ENCODE measurements at regions not wholly inside any gene's neighbourhood (a gene's known extent, or its start where the extent isn't known, plus 50 kb on each side); places are given as distances from the start of the nearest gene placed in this dataset.
"Not testable (repeated sequence)": the region's sequence is repeated elsewhere in the genome, so short reads cannot be mapped to it uniquely, and the experiment has no call there.

DNA sequence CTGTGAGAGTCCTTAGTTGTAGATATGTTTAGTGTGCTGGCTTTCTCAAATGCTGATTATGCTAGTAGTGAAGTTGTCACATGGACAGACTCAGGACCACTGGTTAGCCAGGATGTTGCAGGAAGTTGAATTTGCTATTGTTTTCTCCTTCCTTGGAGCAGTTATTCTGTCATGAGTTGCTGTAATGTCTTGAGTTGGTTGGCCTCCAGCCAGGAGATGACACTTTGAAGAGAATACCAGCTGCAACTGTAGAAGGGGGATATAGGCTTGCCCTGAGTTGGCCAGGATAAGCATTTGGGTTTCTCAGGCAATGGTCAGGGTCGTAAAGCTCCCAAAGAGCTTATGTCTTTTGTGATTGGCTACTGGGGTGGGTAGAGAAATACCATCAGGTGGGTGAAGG is 206.7 kb downstream of the ZNF621 start:
- intact Hi-C loops (cut with DNase I): no loop called here
- DNase-seq (ENCODE audit: low spot score): no peak

DNA sequence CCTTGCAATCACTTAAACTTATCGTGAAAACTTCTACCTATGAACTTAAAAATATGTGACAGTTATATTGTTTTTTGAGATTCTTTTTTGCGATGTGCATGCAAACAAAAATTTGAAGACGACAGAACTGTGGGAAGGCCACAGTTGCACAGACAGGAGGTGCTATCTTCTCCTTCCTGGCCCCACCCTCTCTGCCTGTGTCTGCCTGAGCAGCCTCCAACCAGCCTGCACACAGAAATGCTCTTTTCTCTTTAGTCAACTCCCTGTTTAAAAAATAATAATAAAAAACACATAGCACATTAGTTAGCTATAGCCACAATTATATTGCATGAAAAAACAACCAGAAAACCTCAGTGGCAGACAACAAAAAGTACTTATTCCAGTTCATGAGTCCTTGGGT is 212.2 kb downstream of the ZNF621 start:
- no peak for DNase-seq (ENCODE audit: low spot score)
- intact Hi-C loops (cut with DNase I): no loop called here

DNA sequence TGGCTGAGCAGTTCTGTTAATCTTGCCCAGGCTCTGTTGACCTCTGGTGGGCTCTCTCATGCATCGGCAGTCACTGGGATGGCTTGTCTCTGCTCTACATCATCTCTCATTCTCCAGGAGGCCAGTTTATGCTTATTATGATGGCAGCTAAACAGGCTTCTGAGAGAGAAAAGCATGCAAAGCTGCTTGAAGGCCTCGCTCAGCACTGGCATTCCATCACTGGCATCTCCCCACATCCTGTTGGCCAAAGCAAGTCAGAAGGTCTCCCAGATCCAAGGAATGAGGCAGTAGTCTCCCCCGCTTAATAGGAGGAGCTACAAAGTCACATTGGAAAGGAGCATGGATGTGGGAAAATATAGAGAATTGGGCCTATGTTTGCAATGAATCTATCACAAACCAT is 212.6 kb downstream of the ZNF621 start:
- intact Hi-C loops (cut with DNase I): no loop called here
- no peak for DNase-seq (ENCODE audit: low spot score)

DNA sequence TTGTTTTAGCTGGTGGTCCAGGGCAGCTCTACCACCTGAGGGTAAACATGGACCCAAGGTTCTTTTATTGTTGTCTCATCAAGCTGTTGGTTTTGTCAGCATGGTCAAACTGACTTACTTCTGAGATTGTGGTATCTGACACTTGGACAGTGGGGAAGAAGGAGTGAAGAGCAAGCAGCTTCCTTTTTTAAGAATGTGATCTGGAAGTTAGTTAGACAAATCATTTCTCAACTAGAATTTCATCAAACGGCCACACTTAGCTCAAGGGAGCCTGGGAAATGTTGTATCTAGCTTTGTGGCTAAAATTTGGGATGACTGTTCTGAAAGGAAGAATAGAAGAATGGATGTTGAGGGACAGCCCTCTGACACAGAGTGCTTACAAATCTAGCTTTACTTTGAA is 215.2 kb downstream of the ZNF621 start:
- intact Hi-C loops (cut with DNase I): no loop called here

DNA sequence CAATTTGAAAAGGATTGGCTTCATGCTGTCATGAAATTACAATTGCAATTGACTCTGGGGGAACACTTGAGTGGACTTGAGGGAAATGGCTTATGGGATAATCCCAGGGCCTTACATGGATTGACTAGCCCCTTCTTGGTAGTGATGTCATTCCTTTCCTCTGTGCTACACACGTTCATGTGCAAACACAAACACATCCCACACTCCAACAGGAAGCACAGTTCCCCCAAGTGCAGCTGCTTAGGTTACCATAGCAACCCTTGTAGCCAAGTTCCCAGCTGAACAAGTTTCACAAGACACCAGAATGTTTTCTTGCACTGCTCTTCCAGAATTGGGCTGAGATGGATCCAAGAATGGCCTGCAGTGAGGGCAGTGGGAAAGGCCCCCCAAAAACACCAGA is 217.0 kb downstream of the ZNF621 start:
- no peak for DNase-seq (ENCODE audit: low spot score)
- intact Hi-C loops (cut with DNase I): no loop called here

More for the DNA sequence above, 215.2 kb downstream of the ZNF621 start:
- no peak for DNase-seq (ENCODE audit: low spot score)

DNA sequence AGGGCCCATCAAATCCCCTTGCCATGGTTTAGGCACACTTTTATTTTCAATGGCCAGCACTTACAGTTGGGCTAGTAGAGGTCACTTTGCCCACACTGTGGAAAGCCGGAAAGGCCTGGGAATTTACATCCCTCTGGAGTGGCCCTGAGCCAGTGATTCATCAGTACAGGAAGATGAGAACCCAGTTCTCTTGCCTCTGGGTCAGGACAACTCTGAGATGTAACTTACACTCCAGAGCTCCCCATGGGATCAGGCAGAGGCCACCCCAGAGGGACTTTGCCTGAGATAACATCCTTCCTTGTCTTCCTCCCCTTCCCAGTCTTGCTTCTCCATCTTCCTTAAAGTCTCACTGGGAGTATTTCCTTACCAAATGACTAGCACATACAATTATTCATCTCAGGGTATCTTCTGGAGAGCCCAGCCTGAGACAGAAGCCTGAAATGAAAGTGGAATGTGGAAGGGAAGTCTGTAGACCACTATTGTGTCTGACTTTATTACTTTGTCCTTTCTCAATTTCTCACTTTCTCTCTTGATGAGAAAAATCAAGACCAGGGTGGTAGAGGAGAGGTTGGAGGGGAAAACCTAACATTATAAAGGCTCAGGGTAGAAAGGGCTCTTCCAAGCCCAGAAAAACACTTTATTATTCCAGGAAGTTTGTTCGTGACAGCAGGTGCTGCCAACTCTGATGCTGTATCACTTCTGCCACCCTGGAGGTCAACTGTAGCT is 220.8 kb downstream of the ZNF621 start:
- no peak for DNase-seq (ENCODE audit: low spot score)
- intact Hi-C loops (cut with DNase I): no loop called here

DNA sequence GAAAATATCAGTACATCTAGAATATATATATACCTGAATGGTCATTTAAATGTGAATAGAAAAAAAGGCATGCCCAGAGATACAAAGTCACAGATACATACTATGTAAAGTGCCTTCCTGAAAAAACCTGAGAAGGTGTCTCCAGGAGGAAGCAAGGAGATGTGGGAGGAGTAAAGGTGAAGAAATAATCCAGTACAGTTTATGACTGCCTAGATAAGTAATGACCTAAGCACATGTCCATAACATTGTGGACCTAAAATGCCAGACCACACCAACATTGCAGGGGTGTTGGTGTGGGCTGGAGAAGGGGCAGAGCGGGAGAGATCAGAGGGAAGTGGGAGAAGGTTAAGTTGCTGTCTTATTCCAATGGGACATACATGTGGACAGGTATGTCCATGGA is 226.9 kb downstream of the ZNF621 start:
- DNase-seq (ENCODE audit: low spot score): no peak
- intact Hi-C loops (cut with DNase I): no loop called here

DNA sequence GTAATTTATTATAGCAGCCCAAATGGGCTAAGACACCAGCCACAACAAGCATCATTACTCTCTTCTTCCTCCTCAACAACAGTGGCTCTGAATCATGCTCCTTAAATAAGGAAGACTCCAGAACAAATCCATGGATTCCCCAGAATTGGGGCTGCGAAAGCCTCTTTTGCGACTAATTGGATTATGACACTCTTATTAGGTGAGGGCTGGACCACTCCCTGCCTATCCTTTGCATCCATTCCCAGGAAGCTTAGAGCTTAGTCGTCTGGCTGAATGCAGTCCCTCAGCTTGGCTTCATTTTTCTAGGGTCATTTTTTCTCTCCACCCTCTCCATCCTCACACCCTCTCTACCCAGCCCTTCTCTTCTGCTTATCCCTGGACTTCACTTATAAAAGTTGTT is 227.7 kb downstream of the ZNF621 start:
- intact Hi-C loops (cut with DNase I): no loop called here
- DNase-seq (ENCODE audit: low spot score): no peak

DNA sequence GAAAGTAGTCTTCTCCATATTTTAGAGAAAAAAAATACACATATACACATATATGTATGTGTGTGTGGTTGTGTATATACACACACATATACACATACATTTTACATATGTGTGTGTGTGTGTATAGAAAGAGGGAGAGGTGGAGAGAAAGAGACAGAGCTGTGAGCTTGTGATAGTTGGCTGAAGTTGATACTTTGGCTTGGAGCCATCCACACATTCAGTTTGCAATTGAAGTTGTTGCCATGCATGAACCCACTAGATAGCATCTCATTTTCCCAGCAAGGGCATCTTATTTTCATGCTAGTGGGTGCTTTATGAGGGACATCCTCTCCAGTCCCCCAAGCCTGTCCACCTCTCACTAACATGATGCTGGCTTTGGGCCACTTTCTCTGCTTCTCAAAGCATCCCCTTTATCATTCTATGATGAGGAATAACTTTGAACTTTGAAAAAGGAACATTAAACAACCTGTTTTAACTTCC is 228.6 kb downstream of the ZNF621 start:
- intact Hi-C loops (cut with DNase I): no loop called here
- DNase-seq (ENCODE audit: low spot score): no peak

DNA sequence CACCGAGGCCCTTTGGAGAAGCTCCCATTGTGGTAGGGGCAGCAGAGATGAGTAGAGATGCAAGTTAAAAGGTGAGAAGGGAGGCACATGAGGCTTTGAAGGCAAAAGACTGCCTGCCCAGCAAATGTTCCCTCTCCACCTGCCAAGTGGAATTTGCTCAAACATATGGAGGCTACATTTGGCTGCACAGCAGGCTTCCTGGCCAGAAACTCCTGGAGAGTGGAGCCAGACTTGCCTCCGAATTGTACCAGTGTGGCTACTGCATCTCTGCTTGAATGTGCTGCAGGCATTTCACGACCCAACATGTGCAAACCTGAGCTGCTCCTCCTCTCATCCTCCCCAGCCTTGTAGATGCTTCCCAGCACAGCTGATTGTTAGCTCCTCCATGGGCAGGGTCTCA is 229.2 kb downstream of the ZNF621 start:
- intact Hi-C loops (cut with DNase I): no loop called here

DNA sequence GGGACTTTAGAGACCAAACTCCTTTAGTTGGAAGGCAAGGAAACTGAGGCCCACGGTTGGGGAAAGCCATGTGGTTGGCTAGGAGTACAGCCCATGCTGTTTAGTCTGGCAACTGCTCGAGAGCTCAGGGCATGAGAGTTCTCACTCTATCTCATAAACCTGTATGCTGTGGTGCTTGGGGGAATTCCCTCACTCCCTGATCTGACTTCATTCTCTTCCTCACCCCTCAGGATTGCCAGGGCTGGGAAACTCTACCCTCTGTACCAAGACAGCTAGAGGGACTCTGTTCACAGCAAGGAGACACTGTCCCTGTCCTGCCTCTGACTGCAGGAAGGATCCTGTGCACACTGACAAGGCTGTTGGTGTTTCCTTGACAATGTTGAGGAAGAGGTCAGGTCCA is 230.2 kb downstream of the ZNF621 start:
- intact Hi-C loops (cut with DNase I): no loop called here

More for the DNA sequence above, 229.2 kb downstream of the ZNF621 start:
- no peak for DNase-seq (ENCODE audit: low spot score)

DNA sequence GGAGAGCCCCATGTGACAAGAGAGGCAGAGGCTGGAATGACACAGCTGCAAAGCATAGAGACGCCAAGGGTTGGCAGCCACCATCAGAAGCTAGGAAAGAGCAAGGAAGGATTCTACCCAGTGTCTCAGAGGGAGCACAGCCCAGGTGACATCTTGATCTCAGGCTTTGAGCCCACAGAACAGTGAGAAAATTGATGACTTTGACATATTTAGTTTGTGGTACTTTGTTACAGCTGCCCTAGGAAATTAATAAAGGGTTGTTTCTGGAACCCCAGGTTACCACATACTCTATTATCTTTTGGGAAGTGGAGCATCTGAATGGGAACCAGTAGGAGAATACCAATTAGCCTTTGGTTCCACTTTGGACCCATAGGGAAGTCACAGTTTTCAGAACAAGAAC is 231.7 kb downstream of the ZNF621 start:
- intact Hi-C loops (cut with DNase I): no loop called here
- no peak for DNase-seq (ENCODE audit: low spot score)

More for the DNA sequence above, 230.2 kb downstream of the ZNF621 start:
- no peak for DNase-seq (ENCODE audit: low spot score)

DNA sequence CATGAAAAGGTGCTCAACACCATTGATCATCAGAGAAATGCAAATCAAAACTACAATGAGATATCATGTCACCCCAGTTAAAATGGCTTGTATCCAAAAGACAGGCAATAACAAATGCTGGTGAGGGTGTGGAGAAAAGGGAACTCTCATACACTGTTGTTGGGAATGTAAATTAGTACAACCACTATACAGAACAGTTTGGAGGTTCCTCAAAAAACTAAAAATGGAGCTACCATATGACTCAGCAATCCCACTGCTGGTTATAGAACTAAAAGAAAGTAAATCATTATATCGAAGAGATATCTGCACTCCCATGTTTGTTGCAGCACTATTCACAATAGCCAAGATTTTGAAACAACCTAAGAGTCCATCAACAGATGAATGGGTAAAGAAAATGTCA is 238.0 kb downstream of the ZNF621 start:
- intact Hi-C loops (cut with DNase I); DNase-seq (ENCODE audit: low spot score): not testable (repeated sequence)

DNA sequence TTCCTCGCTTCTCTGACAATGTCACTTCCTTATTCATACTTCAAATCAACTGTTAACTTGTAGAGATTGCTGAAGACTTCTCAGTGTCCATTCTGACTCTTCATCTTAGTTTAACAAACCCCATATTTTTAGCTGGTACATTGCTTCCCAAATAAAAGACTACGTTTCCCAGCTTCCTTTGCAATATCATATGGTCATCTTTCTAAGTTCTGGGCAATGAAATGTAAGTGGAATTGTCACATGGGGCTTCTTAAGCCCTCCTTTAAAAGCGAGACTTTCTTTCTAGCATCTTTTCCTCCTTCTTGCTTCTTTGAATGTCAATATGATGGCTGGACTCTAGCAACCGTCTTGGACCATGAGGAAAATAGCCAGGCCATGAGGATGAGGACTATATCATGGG is 239.0 kb downstream of the ZNF621 start:
- intact Hi-C loops (cut with DNase I): no loop called here
- DNase-seq (ENCODE audit: low spot score): no peak

DNA sequence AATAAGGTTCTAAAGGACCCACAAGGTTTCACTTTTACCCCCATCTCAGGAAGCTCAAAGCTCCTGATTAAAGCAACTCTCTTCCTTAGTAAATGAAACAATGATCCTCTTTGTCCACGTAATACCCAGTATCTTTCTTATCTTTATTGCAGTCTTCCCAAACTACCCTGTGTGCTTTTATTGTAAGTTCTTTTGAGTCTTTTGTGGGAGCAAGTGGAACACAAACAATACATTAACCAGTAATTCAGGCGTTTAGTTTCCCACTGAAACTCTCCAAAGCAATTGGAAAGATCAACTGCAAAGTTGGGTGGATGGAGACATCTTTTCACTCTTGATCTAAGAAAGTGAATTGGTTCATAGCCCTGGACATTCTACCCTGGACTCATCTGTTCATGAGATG is 240.0 kb downstream of the ZNF621 start:
- intact Hi-C loops (cut with DNase I): no loop called here
- no peak for DNase-seq (ENCODE audit: low spot score)

DNA sequence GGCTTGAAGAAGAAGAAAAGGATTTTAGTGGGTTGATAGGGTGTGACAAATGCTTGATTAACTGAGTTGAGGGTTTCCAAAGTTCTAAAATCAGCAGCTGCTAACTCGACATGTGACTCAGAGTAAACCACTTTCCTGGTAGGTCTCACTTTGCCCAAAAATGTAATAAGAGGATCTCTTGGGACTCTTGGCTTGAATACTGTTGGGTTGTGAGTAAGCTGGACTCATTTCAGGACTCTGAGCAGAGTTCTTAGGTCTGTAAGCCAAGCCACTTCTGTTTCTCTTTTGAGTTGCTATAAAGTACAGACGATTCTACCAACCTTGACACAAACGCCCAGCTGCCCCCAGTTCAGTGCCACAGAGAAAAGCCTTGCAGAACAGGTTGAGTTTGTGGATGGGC is 241.1 kb downstream of the ZNF621 start:
- intact Hi-C loops (cut with DNase I): no loop called here

DNA sequence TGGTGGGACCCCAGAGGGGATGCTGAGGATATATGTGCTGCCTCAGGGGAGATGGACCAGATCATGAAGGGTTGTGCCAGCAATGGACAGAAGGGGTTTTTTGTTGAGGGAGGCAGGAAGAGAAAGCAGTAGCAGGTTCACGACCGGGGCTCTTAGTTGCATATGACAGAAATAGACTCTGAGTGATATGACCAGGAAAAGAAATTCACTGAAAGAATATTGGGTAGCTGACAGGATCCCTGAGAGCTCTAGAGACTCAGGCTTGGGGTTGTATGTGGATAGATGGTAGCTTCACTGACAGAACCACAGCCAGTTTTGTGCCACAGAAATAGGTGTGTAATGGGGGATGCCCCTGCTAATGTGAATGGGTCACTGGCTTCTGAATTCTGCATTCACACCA is 241.6 kb downstream of the ZNF621 start:
- intact Hi-C loops (cut with DNase I): no loop called here
- no peak for DNase-seq (ENCODE audit: low spot score)

More for the DNA sequence above, 241.1 kb downstream of the ZNF621 start:
- no peak for DNase-seq (ENCODE audit: low spot score)

DNA sequence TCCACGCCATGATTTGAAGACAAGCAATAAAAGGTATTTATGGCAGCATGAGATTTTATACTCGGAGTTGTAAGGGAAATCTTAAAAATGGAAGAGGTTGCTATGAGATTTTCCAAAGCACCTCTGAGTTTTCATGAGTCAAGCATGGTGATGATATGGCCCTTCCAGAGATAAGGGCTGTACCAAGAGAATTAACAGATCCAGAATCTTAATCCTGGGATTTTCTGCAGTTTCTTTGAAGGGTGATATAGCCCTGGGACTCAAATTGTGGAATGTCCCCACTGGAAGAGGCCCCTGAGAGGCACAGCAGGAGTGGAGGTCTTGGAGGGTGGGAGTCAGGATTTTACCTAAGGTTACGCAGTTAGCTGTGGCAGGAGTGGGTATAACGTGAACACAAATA is 243.3 kb downstream of the ZNF621 start:
- DNase-seq (ENCODE audit: low spot score): no peak
- intact Hi-C loops (cut with DNase I): no loop called here

DNA sequence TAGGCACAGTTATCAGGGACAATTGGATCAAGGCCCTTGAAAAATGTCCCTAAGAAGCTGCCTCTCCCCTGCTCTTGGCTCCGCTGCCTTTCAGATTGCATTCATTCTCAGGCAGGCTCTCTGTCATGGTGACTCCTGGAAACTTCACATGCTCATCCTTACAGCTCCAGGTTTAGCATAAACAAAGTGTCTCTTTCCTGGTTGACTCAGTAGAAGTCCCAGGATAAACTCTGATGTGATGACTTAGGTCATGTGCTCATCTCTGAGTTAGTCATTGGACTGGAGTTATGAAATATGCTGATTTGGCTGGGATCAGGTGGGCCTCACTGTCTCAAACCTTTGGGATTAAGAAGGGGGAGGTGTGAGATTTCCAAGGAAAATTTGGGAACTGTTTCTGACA is 243.8 kb downstream of the ZNF621 start:
- intact Hi-C loops (cut with DNase I): no loop called here
- no peak for DNase-seq (ENCODE audit: low spot score)

DNA sequence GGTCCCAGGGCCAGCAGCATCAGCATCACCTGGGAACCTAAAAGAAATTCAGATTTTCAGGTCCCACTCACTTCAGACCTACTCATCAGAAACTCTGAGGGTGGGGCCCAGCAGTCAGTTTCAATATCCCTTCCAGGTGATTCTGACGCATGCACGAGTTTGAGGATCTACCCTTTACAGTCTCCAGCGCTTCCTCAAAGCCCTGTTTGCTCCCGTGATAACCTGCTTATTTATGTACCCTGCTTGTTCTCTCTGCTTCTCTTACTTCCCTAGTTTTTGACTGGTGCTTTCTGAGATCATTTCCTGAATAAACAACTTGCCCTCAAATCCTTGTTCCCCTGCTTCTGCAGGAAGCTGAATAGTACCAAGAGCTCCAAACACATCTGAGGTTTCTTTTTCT is 245.3 kb downstream of the ZNF621 start:
- intact Hi-C loops (cut with DNase I): no loop called here
- no peak for DNase-seq (ENCODE audit: low spot score)

DNA sequence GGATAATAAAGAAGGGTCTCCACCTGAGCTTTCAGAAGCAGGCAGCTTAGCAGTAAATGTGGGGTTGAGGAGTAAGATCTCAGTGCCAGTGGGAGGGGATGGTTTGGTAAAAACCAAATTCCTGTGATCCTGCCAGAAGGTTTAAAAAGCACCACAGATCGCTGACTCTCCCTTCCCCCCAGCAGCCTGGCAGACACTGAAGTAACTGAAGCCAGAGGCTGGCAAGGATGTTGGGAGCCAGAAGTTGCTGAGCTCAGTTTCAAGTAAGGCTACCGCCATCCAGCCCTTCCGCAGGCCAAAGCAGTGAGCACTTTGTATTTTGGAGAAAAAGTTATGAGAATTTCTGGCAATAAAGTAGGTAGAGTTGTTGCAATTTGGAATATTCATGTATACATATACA is 246.4 kb downstream of the ZNF621 start:
- no peak for DNase-seq (ENCODE audit: low spot score)
- intact Hi-C loops (cut with DNase I): no loop called here

DNA sequence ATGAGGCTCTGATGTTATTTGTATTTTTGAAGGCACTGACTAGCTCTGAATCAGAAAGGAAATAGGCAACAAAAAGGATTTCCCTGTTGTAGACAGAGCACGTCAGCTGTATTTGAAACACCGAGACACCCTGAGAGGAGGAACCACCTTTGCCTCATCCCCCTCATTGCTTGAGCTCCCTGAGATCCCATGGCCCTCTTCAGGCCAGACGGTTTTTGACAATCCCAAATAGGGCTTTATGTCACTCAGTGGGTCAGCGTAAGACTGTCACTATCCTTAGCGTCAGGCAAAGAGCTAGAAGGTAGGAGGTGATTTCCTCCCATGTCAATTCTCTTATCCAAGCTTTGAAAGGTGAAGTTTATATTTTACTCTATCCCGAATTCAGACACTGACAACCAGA is 254.3 kb downstream of the ZNF621 start:
- intact Hi-C loops (cut with DNase I): no loop called here

More for the DNA sequence above, 254.3 kb downstream of the ZNF621 start:
- DNase-seq (ENCODE audit: low spot score): no peak
